NB4 (cell line): ENCODE measurements at regions not wholly inside any gene's neighbourhood (a gene's known extent, or its start where the extent isn't known, plus 50 kb on each side); places are given as distances from the start of the nearest gene placed in this dataset.
"Not testable (repeated sequence)": the region's sequence is repeated elsewhere in the genome, so short reads cannot be mapped to it uniquely, and the experiment has no call there.

Experiments
- CTCF ChIP-seq: IDR thresholded peaks from one replicate; pipeline ENCODE4 v1.5.1; 2012; ENCODE audit warnings: low read depth, low read length
- MYC ChIP-seq: IDR thresholded peaks from 2 replicates; pipeline ENCODE4 v1.6.1; 2011; ENCODE audit warnings: low read depth, low read length

- not testable (repeated sequence) for TF ChIP-seq CTCF, MYC
These were observed 202.4 kb downstream of the YTHDC2 start for GRCh38 chr5:113715921-113716320.
